GM19438 (cell line): ENCODE measurements at regions not wholly inside any gene's neighbourhood (a gene's known extent, or its start where the extent isn't known, plus 50 kb on each side); places are given as distances from the start of the nearest gene placed in this dataset.
"Not testable (repeated sequence)": the region's sequence is repeated elsewhere in the genome, so short reads cannot be mapped to it uniquely, and the experiment has no call there.

Experiments used
- ATAC-seq: cut with Tn5 transposase; IDR thresholded peaks from one replicate; pipeline ENCODE4 v1.9.1; 2021; ENCODE audit warnings: low read depth; ENCODE audit not compliant: unreplicated experiment

- ATAC-seq, result no peak
Measured at GRCh38 chr3:139095803-139096466, 51.2 kb upstream of the PRR23C start.

- ATAC-seq, result no peak
Measured at GRCh38 chr3:139096670-139097069, 52.0 kb upstream of the PRR23C start.

GRCh38 chr3:139098391-139098790 is 53.7 kb upstream of the PRR23C start:
- no peak for ATAC-seq

- ATAC-seq, result no peak
Measured at GRCh38 chr3:139099968-139100817, 55.5 kb upstream of the PRR23C start.

- no peak for ATAC-seq
Measured at GRCh38 chr3:139100821-139101220, 56.1 kb upstream of the PRR23C start.

GRCh38 chr3:139101396-139101795 is 56.7 kb upstream of the PRR23C start:
- ATAC-seq, result no peak

GRCh38 chr3:139103484-139103883 is 58.8 kb upstream of the PRR23C start:
- no peak for ATAC-seq

- no peak for ATAC-seq
Measured at GRCh38 chr3:139104062-139104461, 59.4 kb upstream of the PRR23C start.

- no peak for ATAC-seq
Measured at GRCh38 chr3:139105154-139105702, 60.5 kb upstream of the PRR23C start.

- ATAC-seq, result no peak
Measured at GRCh38 chr3:139106013-139106932, 61.6 kb upstream of the PRR23C start.

- no peak for ATAC-seq
Measured at GRCh38 chr3:139107424-139108252, 62.9 kb upstream of the PRR23C start.

GRCh38 chr3:139108253-139108969 is 63.7 kb upstream of the PRR23C start:
- no peak for ATAC-seq

- no peak for ATAC-seq
Measured at GRCh38 chr3:139109271-139109670, 64.6 kb upstream of the PRR23C start.

- no peak for ATAC-seq
Measured at GRCh38 chr3:139110072-139110830, 65.6 kb upstream of the PRR23C start.

- not testable (repeated sequence) for ATAC-seq
Measured at GRCh38 chr3:139110929-139111328, 66.2 kb upstream of the PRR23C start.

GRCh38 chr3:139111392-139112229 is 66.9 kb upstream of the PRR23C start:
- ATAC-seq, result no peak

- ATAC-seq, result no peak
Measured at GRCh38 chr3:139112230-139112558, 67.5 kb upstream of the PRR23C start.
